ENCODE measurements at regions not wholly inside any gene's neighbourhood (a gene's known extent, or its start where the extent isn't known, plus 50 kb on each side); places are given as distances from the start of the nearest gene placed in this dataset.

DNA sequence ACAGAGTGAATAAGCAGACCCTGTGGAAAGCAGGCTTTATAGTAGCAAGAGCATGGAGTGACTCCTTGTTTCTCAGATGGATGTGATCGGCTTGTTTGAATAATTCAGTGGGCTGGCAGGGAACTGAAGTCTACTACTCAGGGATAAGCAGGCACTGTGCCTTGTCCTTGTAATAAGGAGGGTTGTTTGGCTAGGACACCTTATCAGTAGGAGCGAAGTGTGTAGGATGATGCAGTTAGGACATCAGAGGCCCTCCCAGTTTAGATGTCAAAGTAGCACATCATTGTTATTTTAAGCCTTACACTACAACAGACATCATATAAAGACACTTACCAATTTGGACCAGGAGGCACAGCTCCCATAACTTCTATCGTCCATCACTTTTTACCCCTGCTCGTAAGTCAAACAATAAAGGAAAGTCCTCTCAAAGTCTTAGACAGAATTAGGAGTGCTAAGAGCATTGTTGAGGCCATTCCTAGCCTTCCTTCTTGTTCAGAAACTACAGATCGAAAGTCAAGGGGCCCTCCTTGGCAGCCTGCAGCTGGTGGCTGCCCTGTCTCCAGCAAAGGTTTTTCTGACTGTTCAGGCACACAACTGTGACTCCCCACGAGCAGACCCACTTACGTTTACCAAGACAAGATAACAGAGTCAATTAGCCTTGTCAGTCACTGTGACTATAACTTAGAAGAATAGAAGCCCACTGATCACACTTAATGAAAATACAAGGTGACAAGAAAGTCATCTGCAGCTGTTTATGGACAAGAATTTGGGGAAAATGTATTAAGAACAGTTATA lies 218.6 kb downstream of the SNX18 start:
- Histone ChIP-seq H4K20me1 (ENCODE audit: insufficient read depth) (no peaks in the 10 kb centered on the region), H3K27ac (no peak overlapping the region), H3K9me3 (ENCODE audit: insufficient read depth, low read depth) (no peaks in the 10 kb centered on the region), H3K36me3 (ENCODE audit: low read depth) (no peaks in the 10 kb centered on the region), H3K4me2 (no peak overlapping the region), H3K4me3 (no peak overlapping the region), H3K79me2 (ENCODE audit: low read depth) (no peaks in the 10 kb centered on the region), H3K27me3 (ENCODE audit: insufficient read depth, low read depth) (no peaks in the 10 kb centered on the region), H2AFZ (no peak overlapping the region), H3K4me1 (replicated peaks; ENCODE audit: insufficient read depth) (peaks cover 13% of the 10 kb centered on the region), H3K9me2 (ENCODE audit: insufficient read depth) (no peaks in the 10 kb centered on the region; the same call in 1 of the 2 replicates), H3F3A (ENCODE audit: insufficient read depth, low read depth) (no peaks in the 10 kb centered on the region)
- ChIA-PET CTCF (no interaction called here), POLR2A (ENCODE audit: unreplicated experiment) (no interaction called here)
- intact Hi-C loops (cut with micrococcal nuclease; ENCODE audit: unreplicated experiment), result no loop called here
- TF ChIP-seq, protein P1, sequence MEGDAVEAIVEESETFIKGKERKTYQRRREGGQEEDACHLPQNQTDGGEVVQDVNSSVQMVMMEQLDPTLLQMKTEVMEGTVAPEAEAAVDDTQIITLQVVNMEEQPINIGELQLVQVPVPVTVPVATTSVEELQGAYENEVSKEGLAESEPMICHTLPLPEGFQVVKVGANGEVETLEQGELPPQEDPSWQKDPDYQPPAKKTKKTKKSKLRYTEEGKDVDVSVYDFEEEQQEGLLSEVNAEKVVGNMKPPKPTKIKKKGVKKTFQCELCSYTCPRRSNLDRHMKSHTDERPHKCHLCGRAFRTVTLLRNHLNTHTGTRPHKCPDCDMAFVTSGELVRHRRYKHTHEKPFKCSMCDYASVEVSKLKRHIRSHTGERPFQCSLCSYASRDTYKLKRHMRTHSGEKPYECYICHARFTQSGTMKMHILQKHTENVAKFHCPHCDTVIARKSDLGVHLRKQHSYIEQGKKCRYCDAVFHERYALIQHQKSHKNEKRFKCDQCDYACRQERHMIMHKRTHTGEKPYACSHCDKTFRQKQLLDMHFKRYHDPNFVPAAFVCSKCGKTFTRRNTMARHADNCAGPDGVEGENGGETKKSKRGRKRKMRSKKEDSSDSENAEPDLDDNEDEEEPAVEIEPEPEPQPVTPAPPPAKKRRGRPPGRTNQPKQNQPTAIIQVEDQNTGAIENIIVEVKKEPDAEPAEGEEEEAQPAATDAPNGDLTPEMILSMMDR (conservative IDR thresholded peaks at IDR 0.05), result no peak
- TF ChIP-seq EZH2 (IDR thresholded peaks at IDR 0.05; ENCODE audit: low read depth), result no peak
- BruUV-seq (replicated peaks), result no TSS peak
- DNase-seq, result no peak

- Histone ChIP-seq H3K4me1 (replicated peaks; ENCODE audit: insufficient read depth) (peaks cover 4% of the 10 kb centered on the region; the same call in 1 of the 2 replicates), H3K9me3 (ENCODE audit: insufficient read depth, low read depth) (no peaks in the 10 kb centered on the region), H3K79me2 (ENCODE audit: low read depth) (no peaks in the 10 kb centered on the region), H3K27ac (no peak overlapping the region), H3K4me2 (no peak overlapping the region), H3K27me3 (ENCODE audit: insufficient read depth, low read depth) (no peaks in the 10 kb centered on the region), H4K20me1 (ENCODE audit: insufficient read depth) (no peaks in the 10 kb centered on the region), H3F3A (ENCODE audit: insufficient read depth, low read depth) (no peaks in the 10 kb centered on the region), H3K4me3 (no peak overlapping the region), H3K9me2 (ENCODE audit: insufficient read depth) (no peaks in the 10 kb centered on the region; the same call in 1 of the 2 replicates), H3K36me3 (ENCODE audit: low read depth) (no peaks in the 10 kb centered on the region), H2AFZ (no peak overlapping the region)
- BruUV-seq (replicated peaks), result no TSS peak
- ChIA-PET CTCF (no interaction called here), POLR2A (ENCODE audit: unreplicated experiment) (interaction anchor here (0.6 kb wide), 1 partner anchor 9 kb away, joined by 5 read pairs; no protein-coding TSS in a partner anchor)
- TF ChIP-seq EZH2 (IDR thresholded peaks at IDR 0.05; ENCODE audit: low read depth), result no peak
- TF ChIP-seq, protein P1 (conservative IDR thresholded peaks at IDR 0.05), result no peak
- intact Hi-C loops (cut with micrococcal nuclease; ENCODE audit: unreplicated experiment), result no loop called here
- DNase-seq, result no peak
Observed at GRCh38 chr5:54733101-54733500, 215.5 kb downstream of the SNX18 start.

- no TSS peak for BruUV-seq (replicated peaks)
- DNase-seq, result no peak
- no peak overlapping the region for H3K27ac ChIP-seq
- H3K4me3 ChIP-seq, result no peak overlapping the region
- no peak overlapping the region for H3K4me2 ChIP-seq
- H3K9me3 ChIP-seq (ENCODE audit: insufficient read depth, low read depth), result no peaks in the 10 kb centered on the region
- no peaks in the 10 kb centered on the region for H3K79me2 ChIP-seq (ENCODE audit: low read depth)
- H3K36me3 ChIP-seq (ENCODE audit: low read depth), result no peaks in the 10 kb centered on the region
- POLR2A ChIA-PET (ENCODE audit: unreplicated experiment), result no interaction called here
- no peaks in the 10 kb centered on the region for H3K27me3 ChIP-seq (ENCODE audit: insufficient read depth, low read depth)
- no peaks in the 10 kb centered on the region for H3K4me1 ChIP-seq (replicated peaks; ENCODE audit: insufficient read depth)
- no peak for TF ChIP-seq EZH2 (IDR thresholded peaks at IDR 0.05; ENCODE audit: low read depth)
- TF ChIP-seq, protein P1 (conservative IDR thresholded peaks at IDR 0.05), result no peak
- no peaks in the 10 kb centered on the region for H3F3A ChIP-seq (ENCODE audit: insufficient read depth, low read depth)
- CTCF ChIA-PET, result no interaction called here
- no peaks in the 10 kb centered on the region; the same call in 1 of the 2 replicates for H3K9me2 ChIP-seq (ENCODE audit: insufficient read depth)
- intact Hi-C loops (cut with micrococcal nuclease; ENCODE audit: unreplicated experiment), result no loop called here
- H4K20me1 ChIP-seq (ENCODE audit: insufficient read depth), result no peaks in the 10 kb centered on the region
- no peak overlapping the region for H2AFZ ChIP-seq
Observed at GRCh38 chr5:54732108-54732507, 214.5 kb downstream of the SNX18 start.

Measured in PC-9 (cell line).